ENCODE measurements at regions not wholly inside any gene's neighbourhood (a gene's known extent, or its start where the extent isn't known, plus 50 kb on each side); places are given as distances from the start of the nearest gene placed in this dataset.

DNA sequence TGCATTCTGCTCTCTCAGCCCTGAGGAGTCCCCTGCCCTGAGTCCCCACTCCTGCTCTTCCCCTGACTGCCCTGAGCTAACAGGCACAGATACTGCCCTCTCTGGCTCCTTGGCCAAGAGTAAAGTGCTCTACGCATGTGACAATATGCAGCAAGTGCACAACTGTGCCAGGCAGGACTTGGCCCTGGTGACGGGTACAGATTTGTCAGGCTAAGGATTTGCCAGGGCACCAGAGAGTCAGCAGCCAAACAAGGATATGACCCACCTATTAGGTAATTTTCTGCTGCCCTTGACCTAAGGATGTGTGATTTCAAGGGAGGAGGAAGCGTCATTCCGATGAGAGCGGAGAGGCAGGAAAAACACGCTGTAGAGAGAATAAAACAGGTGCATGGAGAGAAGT is 339.0 kb downstream of the PTPRU start:
- TF ChIP-seq, protein P1, sequence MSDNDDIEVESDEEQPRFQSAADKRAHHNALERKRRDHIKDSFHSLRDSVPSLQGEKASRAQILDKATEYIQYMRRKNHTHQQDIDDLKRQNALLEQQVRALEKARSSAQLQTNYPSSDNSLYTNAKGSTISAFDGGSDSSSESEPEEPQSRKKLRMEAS (IDR thresholded peaks at IDR 0.05; ENCODE audit: low read depth, low read length): no peak
- no peak for TF ChIP-seq POLR2A (IDR thresholded peaks at IDR 0.05; ENCODE audit: extremely low read depth, insufficient read length)
- TF ChIP-seq, protein P2, sequence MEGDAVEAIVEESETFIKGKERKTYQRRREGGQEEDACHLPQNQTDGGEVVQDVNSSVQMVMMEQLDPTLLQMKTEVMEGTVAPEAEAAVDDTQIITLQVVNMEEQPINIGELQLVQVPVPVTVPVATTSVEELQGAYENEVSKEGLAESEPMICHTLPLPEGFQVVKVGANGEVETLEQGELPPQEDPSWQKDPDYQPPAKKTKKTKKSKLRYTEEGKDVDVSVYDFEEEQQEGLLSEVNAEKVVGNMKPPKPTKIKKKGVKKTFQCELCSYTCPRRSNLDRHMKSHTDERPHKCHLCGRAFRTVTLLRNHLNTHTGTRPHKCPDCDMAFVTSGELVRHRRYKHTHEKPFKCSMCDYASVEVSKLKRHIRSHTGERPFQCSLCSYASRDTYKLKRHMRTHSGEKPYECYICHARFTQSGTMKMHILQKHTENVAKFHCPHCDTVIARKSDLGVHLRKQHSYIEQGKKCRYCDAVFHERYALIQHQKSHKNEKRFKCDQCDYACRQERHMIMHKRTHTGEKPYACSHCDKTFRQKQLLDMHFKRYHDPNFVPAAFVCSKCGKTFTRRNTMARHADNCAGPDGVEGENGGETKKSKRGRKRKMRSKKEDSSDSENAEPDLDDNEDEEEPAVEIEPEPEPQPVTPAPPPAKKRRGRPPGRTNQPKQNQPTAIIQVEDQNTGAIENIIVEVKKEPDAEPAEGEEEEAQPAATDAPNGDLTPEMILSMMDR (IDR thresholded peaks at IDR 0.05; ENCODE audit: low read depth, low read length): no peak
- no peak for TF ChIP-seq MYC (IDR thresholded peaks at IDR 0.05; ENCODE audit: low read depth, low read length)
- DNase-seq (ENCODE audit: low read depth): no peak
- no peak overlapping the region for H3K4me3 ChIP-seq (ENCODE audit: low read depth, low read length)

DNA sequence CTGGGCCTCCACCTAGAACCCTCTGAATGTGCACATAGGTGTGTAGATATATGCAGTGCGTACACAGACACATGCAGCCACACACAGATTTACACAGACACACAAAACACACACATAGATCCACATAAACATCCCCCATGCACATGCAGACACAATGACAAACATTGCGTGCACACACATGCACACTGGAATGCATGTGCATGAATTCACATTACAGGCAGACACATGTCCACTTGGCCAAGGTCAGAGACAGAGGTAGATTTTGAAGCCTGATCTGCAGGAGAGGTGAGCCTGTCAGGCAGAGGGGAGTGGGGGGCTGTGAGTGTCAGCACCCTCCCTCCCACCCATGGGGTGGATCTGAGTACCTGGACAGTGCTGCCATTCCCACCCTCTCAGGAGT is 338.5 kb downstream of the PTPRU start:
- no peak for DNase-seq (ENCODE audit: low read depth)
- no peak overlapping the region for H3K4me3 ChIP-seq (ENCODE audit: low read depth, low read length)
- TF ChIP-seq, protein P1 (IDR thresholded peaks at IDR 0.05; ENCODE audit: low read depth, low read length): no peak
- TF ChIP-seq POLR2A (IDR thresholded peaks at IDR 0.05; ENCODE audit: extremely low read depth, insufficient read length): no peak
- TF ChIP-seq, protein P2 (IDR thresholded peaks at IDR 0.05; ENCODE audit: low read depth, low read length): no peak
- TF ChIP-seq MYC (IDR thresholded peaks at IDR 0.05; ENCODE audit: low read depth, low read length): no peak

DNA sequence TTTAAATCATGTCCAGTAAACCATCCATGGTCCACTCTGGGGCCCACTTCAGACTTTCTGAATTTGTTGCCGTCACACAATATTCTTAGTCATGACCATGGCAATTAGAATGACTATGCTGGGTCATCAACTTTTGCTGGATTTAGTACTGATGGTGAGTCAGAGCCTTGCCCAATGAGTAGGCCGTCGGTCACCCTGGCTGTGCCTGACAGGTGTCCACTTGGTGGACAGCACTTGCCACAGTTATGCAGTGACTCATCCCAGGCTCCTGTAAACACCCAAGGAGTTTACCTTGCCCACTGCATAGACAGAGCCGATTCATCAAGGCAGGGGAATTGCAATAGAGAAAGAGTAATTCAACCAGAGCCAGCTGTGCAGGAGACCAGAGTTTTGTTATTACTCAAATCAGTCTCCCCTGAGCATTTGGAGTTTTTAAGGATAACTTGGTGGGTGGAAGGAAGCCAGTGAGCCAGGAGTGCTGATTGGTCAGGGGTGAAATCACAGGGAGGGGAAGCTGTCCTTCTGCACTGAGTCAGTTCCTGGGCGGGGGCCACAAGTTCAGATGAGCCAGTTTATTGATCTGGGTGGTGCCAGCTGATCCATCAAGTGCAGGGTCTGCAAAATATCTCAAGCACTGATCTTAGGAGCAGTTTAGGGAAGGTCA is 333.8 kb downstream of the PTPRU start:
- no peak for DNase-seq (ENCODE audit: low read depth)
- H3K4me3 ChIP-seq (ENCODE audit: low read depth, low read length): no peak overlapping the region
- TF ChIP-seq MYC (IDR thresholded peaks at IDR 0.05; ENCODE audit: low read depth, low read length) (no peak), POLR2A (IDR thresholded peaks at IDR 0.05; ENCODE audit: extremely low read depth, insufficient read length) (no peak)
- TF ChIP-seq, protein P1 (IDR thresholded peaks at IDR 0.05; ENCODE audit: low read depth, low read length): no peak
- TF ChIP-seq, protein P2 (IDR thresholded peaks at IDR 0.05; ENCODE audit: low read depth, low read length): no peak

DNA sequence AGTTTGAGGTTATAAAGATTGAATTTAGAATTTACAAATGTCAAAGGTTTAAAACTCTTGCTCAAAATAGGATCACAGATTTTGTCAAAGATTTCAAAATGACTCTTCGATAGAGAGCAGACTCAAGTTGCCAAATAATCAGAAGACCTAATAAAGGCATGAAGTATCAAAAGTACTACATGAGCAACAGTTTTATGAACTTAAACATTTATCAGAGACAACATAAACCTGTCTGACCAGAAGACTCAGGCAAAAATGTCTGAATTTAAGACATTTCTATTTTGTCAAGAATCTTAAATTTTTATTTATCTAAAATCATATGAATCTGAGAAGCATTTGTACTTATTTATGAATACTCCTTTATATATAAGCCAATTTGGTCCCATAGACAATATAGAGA is 330.9 kb downstream of the PTPRU start:
- no peak overlapping the region for H3K4me3 ChIP-seq (ENCODE audit: low read depth, low read length)
- TF ChIP-seq, protein P2 (IDR thresholded peaks at IDR 0.05; ENCODE audit: low read depth, low read length): no peak
- no peak for TF ChIP-seq MYC (IDR thresholded peaks at IDR 0.05; ENCODE audit: low read depth, low read length)
- TF ChIP-seq, protein P1 (IDR thresholded peaks at IDR 0.05; ENCODE audit: low read depth, low read length): no peak
- no peak for TF ChIP-seq POLR2A (IDR thresholded peaks at IDR 0.05; ENCODE audit: extremely low read depth, insufficient read length)
- DNase-seq (ENCODE audit: low read depth): no peak

DNA sequence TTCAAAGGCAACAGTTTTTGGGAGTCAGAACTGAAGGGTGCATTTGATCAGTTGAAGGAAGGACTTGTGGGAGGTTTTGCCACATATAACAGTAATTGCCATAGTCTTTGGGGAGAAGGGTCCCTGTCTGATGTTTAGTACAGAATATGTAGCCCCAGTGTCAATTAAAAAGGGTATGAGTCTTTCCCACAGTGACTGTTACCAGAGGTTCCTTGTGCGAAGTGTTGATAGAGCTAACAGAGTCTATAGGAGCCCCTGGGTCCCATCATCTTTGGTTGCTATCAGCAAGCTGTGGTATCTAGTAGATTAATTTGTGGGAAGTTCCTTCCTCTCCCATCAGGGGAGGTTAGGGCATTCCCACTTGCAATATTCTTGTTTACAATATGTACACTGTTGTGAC is 329.2 kb downstream of the PTPRU start:
- H3K4me3 ChIP-seq (ENCODE audit: low read depth, low read length): no peak overlapping the region
- TF ChIP-seq, protein P2 (IDR thresholded peaks at IDR 0.05; ENCODE audit: low read depth, low read length): no peak
- no peak for TF ChIP-seq POLR2A (IDR thresholded peaks at IDR 0.05; ENCODE audit: extremely low read depth, insufficient read length)
- TF ChIP-seq MYC (IDR thresholded peaks at IDR 0.05; ENCODE audit: low read depth, low read length): no peak
- TF ChIP-seq, protein P1 (IDR thresholded peaks at IDR 0.05; ENCODE audit: low read depth, low read length): no peak
- DNase-seq (ENCODE audit: low read depth): no peak

All from NB4 (cell line).